SKM-1 treated with dmso at 0.1 percent for 144 hours (cell line): ENCODE measurements at regions not wholly inside any gene's neighbourhood (a gene's known extent, or its start where the extent isn't known, plus 50 kb on each side); places are given as distances from the start of the nearest gene placed in this dataset.
"Not testable (repeated sequence)": the region's sequence is repeated elsewhere in the genome, so short reads cannot be mapped to it uniquely, and the experiment has no call there.

Experiments
- DNase-seq: peaks from one replicate; lab custom pipeline; 2025; ENCODE audit not compliant: unreplicated experiment; lab: John Stamatoyannopoulos, UW

GRCh38 chr4:27343411-27343810 is 482.8 kb downstream of the STIM2 start:
- DNase-seq, result no peak

GRCh38 chr4:27350161-27350560 is 489.5 kb downstream of the STIM2 start:
- DNase-seq, result no peak

GRCh38 chr4:27357283-27357682 is 496.6 kb downstream of the STIM2 start:
- DNase-seq, result no peak

GRCh38 chr4:27358269-27358668 is 497.6 kb downstream of the STIM2 start:
- no peak for DNase-seq

- no peak for DNase-seq
Observed at GRCh38 chr4:27360131-27360530, 499.5 kb downstream of the STIM2 start.

- DNase-seq, result no peak
Observed at GRCh38 chr4:27360790-27361267, 500.2 kb downstream of the STIM2 start.

- DNase-seq, result no peak
Observed at GRCh38 chr4:27364509-27364908, 503.9 kb downstream of the STIM2 start.

- no peak for DNase-seq
Observed at GRCh38 chr4:27366104-27366823, 505.6 kb downstream of the STIM2 start.

- no peak for DNase-seq
Observed at GRCh38 chr4:27368781-27369180, 508.1 kb downstream of the STIM2 start.

GRCh38 chr4:27381815-27382214 is 521.2 kb downstream of the STIM2 start:
- DNase-seq, result no peak

GRCh38 chr4:27387711-27388110 is 527.1 kb downstream of the STIM2 start:
- DNase-seq, result no peak

- DNase-seq, result no peak
Observed at GRCh38 chr4:27397886-27398285, 537.2 kb downstream of the STIM2 start.

- DNase-seq, result no peak
Observed at GRCh38 chr4:27398631-27399310, 538.1 kb downstream of the STIM2 start.

GRCh38 chr4:27407616-27408015 is 547.0 kb downstream of the STIM2 start:
- DNase-seq, result no peak

- no peak for DNase-seq
Observed at GRCh38 chr4:27412613-27413012, 552.0 kb downstream of the STIM2 start.

- no peak for DNase-seq
Observed at GRCh38 chr4:27414887-27415731, 554.5 kb downstream of the STIM2 start.

- no peak for DNase-seq
Observed at GRCh38 chr4:27428661-27429060, 568.0 kb downstream of the STIM2 start.

GRCh38 chr4:27429364-27429871 is 568.8 kb downstream of the STIM2 start:
- no peak for DNase-seq

- DNase-seq, result no peak
Observed at GRCh38 chr4:27442146-27442545, 581.5 kb downstream of the STIM2 start.

GRCh38 chr4:27442661-27443060 is 582.0 kb downstream of the STIM2 start:
- not testable (repeated sequence) for DNase-seq

- no peak for DNase-seq
Observed at GRCh38 chr4:27463816-27464215, 603.2 kb downstream of the STIM2 start.
